Stimulated activated CD8-positive, alpha-beta memory T cell treated with anti-CD3 and anti-CD28 coated beads, Interleukin-2, amount 100 ng/mL, for 1 hour (primary cell): ENCODE measurements at regions not wholly inside any gene's neighbourhood (a gene's known extent, or its start where the extent isn't known, plus 50 kb on each side); places are given as distances from the start of the nearest gene placed in this dataset.
"Not testable (repeated sequence)": the region's sequence is repeated elsewhere in the genome, so short reads cannot be mapped to it uniquely, and the experiment has no call there.

Experiments
- DNase-seq, 2 donors: peaks; one replicate each; pipeline ENCODE4 v3.0.0-alpha.2; 2020; ENCODE audit warnings: low read depth in 2 of 2

DNA sequence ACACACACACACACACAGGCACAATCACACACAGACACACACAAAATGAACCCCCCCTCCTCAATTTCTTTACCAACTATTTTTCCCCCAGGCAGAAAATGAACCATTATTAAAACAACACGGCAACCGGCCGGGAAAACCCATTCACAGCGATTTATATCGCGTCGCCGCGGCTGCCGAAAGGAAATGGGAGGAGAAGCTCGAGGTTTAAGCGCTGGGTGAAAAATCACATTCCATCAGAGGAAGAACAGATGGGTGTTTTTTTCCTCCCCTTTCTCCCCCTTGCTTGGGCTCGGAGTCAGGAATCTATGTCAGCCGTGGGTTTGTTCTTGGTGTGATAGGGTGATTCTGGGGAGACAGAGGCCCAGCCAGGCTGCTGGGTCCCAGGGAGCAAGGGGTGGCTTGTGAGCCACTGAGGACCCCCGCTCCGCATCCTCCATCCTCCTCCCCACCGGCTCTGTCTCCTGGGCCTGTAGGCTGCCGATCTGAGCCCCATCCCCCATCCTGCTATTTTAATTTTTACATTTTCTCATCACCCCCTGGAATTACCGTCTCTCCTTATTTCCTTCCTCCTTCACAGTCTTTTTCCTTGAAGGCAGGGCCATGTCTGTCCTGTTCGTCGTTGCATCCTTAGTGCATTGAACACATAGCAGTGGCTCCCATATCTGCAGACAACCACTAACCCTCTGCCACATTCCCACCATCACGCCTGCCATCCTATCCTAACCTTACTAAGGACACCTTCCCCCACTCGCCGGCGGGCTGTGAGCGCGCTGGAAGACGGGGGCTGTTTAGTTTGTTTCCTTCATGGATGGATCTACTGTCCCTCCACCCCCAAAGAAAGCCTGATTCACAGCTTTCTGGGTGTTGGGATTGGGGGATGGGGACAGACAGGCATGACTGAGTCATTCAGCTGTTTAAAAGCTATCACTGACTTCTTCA is 137.7 kb downstream of the CRLF3 start:
- DNase-seq: not testable (repeated sequence)

GRCh38 chr17:30682280-30682679 is 142.2 kb downstream of the CRLF3 start:
- not testable (repeated sequence) for DNase-seq

GRCh38 chr17:30680681-30681080 is 143.8 kb downstream of the CRLF3 start:
- not testable (repeated sequence) for DNase-seq

DNA sequence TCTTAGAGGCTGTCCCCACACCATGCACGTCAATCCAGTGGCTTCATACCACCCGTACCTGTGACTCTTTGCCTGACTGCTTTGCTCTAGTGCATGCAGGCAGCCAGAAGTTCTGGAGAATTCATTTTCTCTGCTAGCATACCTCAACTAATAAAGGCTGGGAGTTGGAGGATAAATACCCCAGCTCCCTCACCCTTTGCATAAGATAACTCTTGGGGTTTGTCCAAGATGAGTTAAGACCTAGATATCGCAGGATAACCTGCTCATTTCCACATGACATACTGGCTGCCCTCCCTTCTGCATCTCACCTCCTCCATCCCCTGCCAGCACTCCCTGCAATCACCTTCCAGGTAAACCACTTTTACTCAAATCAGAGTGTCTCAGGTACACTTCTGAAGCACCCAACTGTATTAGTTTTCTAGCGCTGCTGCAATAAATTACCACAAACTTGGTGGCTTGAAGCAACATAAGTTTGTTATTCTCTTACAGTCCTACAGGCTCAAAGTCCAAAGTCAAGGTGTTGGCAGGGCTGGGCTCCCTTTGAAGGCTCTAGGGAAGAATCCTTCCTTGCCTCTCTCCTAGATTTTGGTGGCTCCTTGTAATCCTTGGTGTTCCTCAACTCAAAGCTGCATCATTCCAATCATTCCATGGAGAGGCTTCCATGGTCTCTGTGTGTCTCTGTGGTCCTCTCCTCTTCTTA is 146.8 kb downstream of the CRLF3 start:
- no peak for DNase-seq

GRCh38 chr17:30675777-30676492 is 148.6 kb downstream of the CRLF3 start:
- DNase-seq: not testable (repeated sequence)

- not testable (repeated sequence) for DNase-seq
Measured at GRCh38 chr17:30669217-30669649, 155.3 kb downstream of the CRLF3 start.

GRCh38 chr17:30668360-30669181 is 155.9 kb downstream of the CRLF3 start:
- not testable (repeated sequence) for DNase-seq

GRCh38 chr17:30667657-30668359 is 156.7 kb downstream of the CRLF3 start:
- DNase-seq: not testable (repeated sequence)

GRCh38 chr17:30666838-30667656 is 157.4 kb downstream of the CRLF3 start:
- DNase-seq: not testable (repeated sequence)

GRCh38 chr17:30663727-30664455 is 160.6 kb downstream of the CRLF3 start:
- not testable (repeated sequence) for DNase-seq

DNA sequence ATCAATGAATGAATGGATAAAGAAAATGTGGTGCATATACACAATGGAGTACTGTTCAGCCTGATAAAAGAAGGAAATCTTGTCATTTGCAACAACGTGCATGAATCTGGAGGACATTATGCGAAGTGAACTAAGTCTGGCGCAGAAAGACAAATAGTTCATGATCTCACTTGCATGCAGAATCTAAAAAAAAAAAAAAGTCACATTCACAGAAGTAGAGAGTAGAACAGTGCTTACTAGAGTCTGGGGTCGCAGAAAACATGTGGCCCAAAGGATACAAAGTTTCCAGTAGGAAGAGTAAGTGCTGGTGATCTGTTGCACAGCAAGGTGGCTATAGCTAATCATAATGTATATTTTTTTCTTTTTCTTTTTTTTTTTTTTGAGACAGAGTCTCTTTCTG is 167.3 kb downstream of the CRLF3 start:
- not testable (repeated sequence) for DNase-seq

DNA sequence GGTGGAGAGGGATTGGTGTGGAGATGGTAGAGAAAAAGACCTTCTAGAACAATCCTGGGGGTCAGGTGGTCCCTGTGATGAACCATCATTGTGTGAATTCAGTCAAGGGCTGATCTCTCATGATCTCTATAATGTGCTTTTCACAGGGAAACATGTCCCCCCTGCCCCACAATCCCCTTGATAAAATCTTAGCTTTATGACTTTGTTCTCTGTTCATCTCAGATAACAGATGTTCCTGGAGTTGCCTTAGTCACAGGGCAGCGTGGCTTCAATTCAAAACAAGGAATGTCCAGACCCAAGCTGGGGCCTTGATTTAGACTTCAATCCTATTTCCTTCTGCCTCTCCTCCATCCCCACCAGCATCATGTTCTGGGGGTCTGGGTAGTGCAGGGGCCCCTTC is 171.5 kb downstream of the CRLF3 start:
- not testable (repeated sequence) for DNase-seq

- not testable (repeated sequence) for DNase-seq
Measured at GRCh38 chr17:30650149-30650548, 172.9 kb downstream of the GOSR1 start.

GRCh38 chr17:30648015-30648620 is 170.9 kb downstream of the GOSR1 start:
- DNase-seq: not testable (repeated sequence)

- DNase-seq: not testable (repeated sequence)
Measured at GRCh38 chr17:30645875-30646274, 168.7 kb downstream of the GOSR1 start.

DNA sequence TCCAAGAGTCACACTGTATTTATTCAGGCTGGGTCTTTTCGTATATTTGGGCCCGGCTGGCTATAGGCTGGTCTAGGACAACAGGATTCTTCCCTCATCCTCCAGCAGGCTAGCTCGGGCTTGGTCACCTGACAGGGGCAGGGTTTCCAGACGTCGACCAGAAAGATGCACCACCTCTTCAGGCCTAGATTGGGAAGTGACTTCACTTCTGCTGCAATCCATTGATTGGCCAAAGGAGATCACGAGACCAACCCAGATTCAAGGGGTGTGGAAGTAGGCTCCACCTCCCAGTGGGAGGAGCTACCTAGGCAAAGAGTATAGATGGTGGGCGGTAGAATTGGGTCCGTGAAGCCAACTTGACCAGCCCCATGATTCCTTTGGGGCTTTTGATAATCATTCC is 167.5 kb downstream of the GOSR1 start:
- not testable (repeated sequence) for DNase-seq

GRCh38 chr17:30644287-30644686 is 167.1 kb downstream of the GOSR1 start:
- DNase-seq: not testable (repeated sequence)

DNA sequence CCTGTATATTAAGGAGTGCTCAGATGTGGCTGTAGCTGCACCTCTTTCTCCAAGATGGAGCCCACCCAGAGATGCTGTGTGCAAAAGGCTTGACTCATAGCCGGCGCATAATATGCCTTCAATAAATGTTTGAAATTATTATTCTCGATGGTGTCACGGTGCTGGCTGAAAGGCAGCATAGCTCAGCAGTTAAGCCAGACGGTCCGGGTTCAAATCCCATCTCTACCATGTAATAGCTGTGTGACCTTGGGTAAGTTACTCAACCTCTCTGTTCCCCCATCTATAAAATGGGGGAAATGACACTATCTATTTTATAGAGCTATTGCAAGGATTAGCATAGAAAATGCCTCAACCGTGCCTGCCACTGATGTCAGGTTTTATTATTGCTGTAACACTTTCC is 164.2 kb downstream of the GOSR1 start:
- DNase-seq: not testable (repeated sequence)
